IMR-90 (cell line): ENCODE measurements at regions not wholly inside any gene's neighbourhood (a gene's known extent, or its start where the extent isn't known, plus 50 kb on each side); places are given as distances from the start of the nearest gene placed in this dataset.

Source experiments
- ATAC-seq: fragments of 200-7000 bp; cut with Tn5 transposase; 2 replicates; pipeline ENCODE4 v1.9.1; 2020; ENCODE audit warnings: low read depth, mild to moderate bottlenecking, moderate library complexity
- BruUV-seq: library from RNA; stranded (reverse); fragments of 400-500 nt; replicated peaks from 2 replicates; lab custom pipeline; 2021; lab: Mats Ljungman, UMichigan
- CTCF ChIA-PET: fragments of 300-600 bp; formaldehyde crosslinking; extraction: SDS; loops from one replicate; lab custom pipeline; 2021; ENCODE audit warnings: antibody characterized with exemption; lab: Yijun Ruan, JAX
- POLR2A ChIA-PET: fragments of 300-600 bp; sonication (Branson Sonifier 250); formaldehyde crosslinking; loops from one replicate; lab custom pipeline; 2022; ENCODE audit warnings: antibody characterized with exemption; ENCODE audit not compliant: unreplicated experiment; lab: Charles Lee
- DNase-seq: peaks from one replicate; pipeline ENCODE4 v3.0.0; 2013
- H2AFZ ChIP-seq: replicated peaks from 2 replicates; pipeline ENCODE3; 2013; ENCODE audit warnings: low read length, mild to moderate bottlenecking; ENCODE audit not compliant: poor library complexity
- H2AK5ac ChIP-seq: 2 replicates; pipeline ENCODE4 v1.6.1; 2013; ENCODE audit warnings: low read depth, low read length, inconsistent platforms
- H2AK9ac ChIP-seq: replicated peaks from 2 replicates; pipeline ENCODE3; 2013; ENCODE audit warnings: mild to moderate bottlenecking, low read depth, low read length, moderate library complexity; ENCODE audit not compliant: poor library complexity
- H2BK120ac ChIP-seq: 2 replicates; pipeline ENCODE4 v1.6.1; 2013; ENCODE audit warnings: low read depth, low read length, inconsistent platforms
- H2BK15ac ChIP-seq: 3 replicates; pipeline ENCODE4 v1.6.1; 2013; ENCODE audit warnings: low read depth, low read length, inconsistent platforms
- H2BK20ac ChIP-seq: 2 replicates; pipeline ENCODE4 v1.6.1; 2013; ENCODE audit warnings: low read depth, mild to moderate bottlenecking, inconsistent platforms, low read length, moderate library complexity
- H2BK5ac ChIP-seq: 2 replicates; pipeline ENCODE4 v1.6.1; 2013; ENCODE audit warnings: mild to moderate bottlenecking, low read depth, low read length, inconsistent platforms; ENCODE audit not compliant: poor library complexity, severe bottlenecking
- H3K14ac ChIP-seq: replicated peaks from 2 replicates; pipeline ENCODE4 v1.6.1; 2013; ENCODE audit warnings: low read depth, low read length, inconsistent platforms
- H3K18ac ChIP-seq: 2 replicates; pipeline ENCODE4 v1.6.1; 2013; ENCODE audit warnings: low read depth, low read length, control low read depth
- H3K23ac ChIP-seq: 2 replicates; pipeline ENCODE4 v1.6.1; 2013; ENCODE audit warnings: low read depth, low read length, inconsistent platforms
- H3K27ac ChIP-seq: 2 replicates; pipeline ENCODE4 v1.5.1; 2013; ENCODE audit warnings: mild to moderate bottlenecking, control low read depth, low read length; ENCODE audit not compliant: insufficient read depth
- H3K27me3 ChIP-seq: 2 replicates; pipeline ENCODE4 v1.6.1; 2013; ENCODE audit warnings: low read length; ENCODE audit not compliant: control insufficient read depth, insufficient read depth
- H3K36me3 ChIP-seq: 2 replicates; pipeline ENCODE4 v1.6.1; 2013; ENCODE audit warnings: low read length, mixed read lengths; ENCODE audit not compliant: control insufficient read depth, insufficient read depth
- H3K4ac ChIP-seq: 2 replicates; pipeline ENCODE4 v1.6.1; 2013; ENCODE audit warnings: low read depth, low read length, inconsistent platforms
- H3K4me1 ChIP-seq: 2 replicates; pipeline ENCODE4 v1.6.1; 2013; ENCODE audit warnings: low read length, mixed read lengths; ENCODE audit not compliant: control insufficient read depth, insufficient read depth
- H3K4me2 ChIP-seq: 2 replicates; pipeline ENCODE4 v1.6.1; 2013; ENCODE audit warnings: low read depth, mild to moderate bottlenecking, control low read depth, low read length, moderate library complexity
- H3K4me3 ChIP-seq: 2 replicates; pipeline ENCODE4 v1.5.1; 2013; ENCODE audit warnings: low read depth, mild to moderate bottlenecking, control low read depth, low read length, moderate library complexity; ENCODE audit not compliant: insufficient read depth
- H3K56ac ChIP-seq: 2 replicates; pipeline ENCODE4 v1.6.1; 2013; ENCODE audit warnings: low read length, inconsistent platforms; ENCODE audit not compliant: insufficient read depth; ENCODE audit errors: extremely low read depth
- H3K79me1 ChIP-seq, 2 experiments: 2 replicates each; pipeline ENCODE4 v1.6.1; 2013; ENCODE audit warnings: low read length in 2 of 2, inconsistent platforms in 1 of 2, low read depth in 1 of 2
- H3K9ac ChIP-seq: 2 replicates; pipeline ENCODE4 v1.6.1; 2013; ENCODE audit warnings: low read depth, low read length, control low read depth
- H3K9me1 ChIP-seq: 2 replicates; pipeline ENCODE4 v1.6.1; 2013; ENCODE audit warnings: low read length, inconsistent platforms; ENCODE audit not compliant: insufficient read depth
- H3K9me3 ChIP-seq: 2 replicates; pipeline ENCODE4 v1.6.1; 2013; ENCODE audit warnings: low read length; ENCODE audit not compliant: control insufficient read depth, insufficient read depth
- H4K20me1 ChIP-seq: 2 replicates; pipeline ENCODE4 v1.6.1; 2013; ENCODE audit warnings: low read length, inconsistent platforms; ENCODE audit not compliant: insufficient read depth
- H4K5ac ChIP-seq: 2 replicates; pipeline ENCODE4 v1.6.1; 2013; ENCODE audit warnings: mild to moderate bottlenecking, low read depth, low read length, control low read depth
- H4K8ac ChIP-seq, 2 experiments: 2 replicates each; pipeline ENCODE4 v1.6.1; 2013; ENCODE audit warnings: low read depth in 2 of 2, low read length in 2 of 2, control low read depth in 1 of 2, inconsistent platforms in 1 of 2
- H4K91ac ChIP-seq: 2 replicates; pipeline ENCODE4 v1.6.1; 2013; ENCODE audit warnings: low read depth, low read length, inconsistent platforms; ENCODE audit not compliant: insufficient read depth
- BHLHE40 ChIP-seq: fragments of 150-350 bp; IDR thresholded peaks from 2 replicates; pipeline ENCODE4 v1.6.1; 2016; ENCODE audit warnings: mild to moderate bottlenecking, low read depth, low read length
- CEBPB ChIP-seq: IDR thresholded peaks from 2 replicates; pipeline ENCODE4 v1.6.1; 2012; ENCODE audit warnings: low read depth, low read length, improper control_type of control experiment
- CHD1 ChIP-seq: IDR thresholded peaks from 2 replicates; pipeline ENCODE4 v1.6.1; 2012; ENCODE audit warnings: low read depth, low read length, improper control_type of control experiment
- CTCF ChIP-seq: conservative IDR thresholded peaks from 2 replicates; pipeline ENCODE4 v1.5.1; 2012; ENCODE audit warnings: mild to moderate bottlenecking, low read depth, low read length, improper control_type of control experiment
- ELK1 ChIP-seq: fragments of 150-350 bp; IDR thresholded peaks from 2 replicates; pipeline ENCODE4 v1.6.1; 2016; ENCODE audit warnings: low read depth, mild to moderate bottlenecking, low read length, moderate library complexity, borderline replicate concordance
- FOS ChIP-seq: fragments of 150-350 bp; IDR thresholded peaks from 2 replicates; pipeline ENCODE4 v1.6.1; 2016; ENCODE audit warnings: low read depth, low read length
- MAFK ChIP-seq: IDR thresholded peaks from 2 replicates; pipeline ENCODE4 v1.6.1; 2012; ENCODE audit warnings: low read depth, low read length, improper control_type of control experiment
- MAZ ChIP-seq: IDR thresholded peaks from 2 replicates; pipeline ENCODE4 v1.6.1; 2012; ENCODE audit warnings: low read depth, mild to moderate bottlenecking, low read length, improper control_type of control experiment, moderate library complexity, borderline replicate concordance
- MXI1 ChIP-seq: IDR thresholded peaks from 2 replicates; pipeline ENCODE4 v1.6.1; 2012; ENCODE audit warnings: low read depth, mild to moderate bottlenecking, low read length, moderate library complexity, borderline replicate concordance
- NFE2L2 ChIP-seq: fragments of 150-350 bp; IDR thresholded peaks from 2 replicates; pipeline ENCODE4 v1.6.1; 2016; ENCODE audit warnings: low read depth, mild to moderate bottlenecking, low read length
- POLR2A ChIP-seq: IDR thresholded peaks from 2 replicates; pipeline ENCODE4 v1.6.1; 2012; ENCODE audit warnings: mild to moderate bottlenecking, low read depth, low read length
- RAD21 ChIP-seq: IDR thresholded peaks from 2 replicates; pipeline ENCODE4 v1.6.1; 2012; ENCODE audit warnings: low read length, improper control_type of control experiment
- RCOR1 ChIP-seq: IDR thresholded peaks from 2 replicates; pipeline ENCODE4 v1.6.1; 2012; ENCODE audit warnings: mild to moderate bottlenecking, low read length, improper control_type of control experiment; ENCODE audit not compliant: insufficient replicate concordance
- RFX5 ChIP-seq: IDR thresholded peaks from 2 replicates; pipeline ENCODE4 v1.8.0; 2012; ENCODE audit warnings: low read depth, mild to moderate bottlenecking, low read length, moderate library complexity
- SMC3 ChIP-seq: fragments of 150-350 bp; IDR thresholded peaks from 2 replicates; pipeline ENCODE4 v1.6.1; 2016; ENCODE audit warnings: low read depth, mild to moderate bottlenecking, antibody characterized with exemption, low read length, moderate library complexity
- WGBS, 2 experiments: methylation state at CpG; one replicate each; pipeline versions ENCODE4 v1.1.5 to v1.1.7; 2013; ENCODE audit warnings: missing lambda C conversion rate in 2 of 2; ENCODE audit not compliant: insufficient read length in 1 of 2; ENCODE audit errors: extremely low coverage in 2 of 2; 5-methylcytosine and 5-hydroxymethylcytosine counted together
- dilution Hi-C: fragments of 300-500 bp; cut with HindIII; formaldehyde crosslinking; loops from one replicate; pipeline ENCODE4 v1.14.3; 2018; ENCODE audit warnings: low sequenced_read_pairs; ENCODE audit not compliant: unreplicated experiment
- in situ Hi-C: fragments of 300-500 bp; cut with MboI; formaldehyde crosslinking; loops from 3 replicates; pipeline ENCODE4 v1.14.3; 2019; ENCODE audit warnings: low sequenced_read_pairs, inconsistent platforms, mixed read lengths
- intact Hi-C: fragments of 100-400 bp; cut with micrococcal nuclease; formaldehyde crosslinking; loops from 2 replicates; pipeline ENCODE4 v1.10.0; 2022
- TF ChIP-seq, protein P1 (sequence below): fragments of 150-350 bp; IDR thresholded peaks from 2 replicates; pipeline ENCODE4 v1.6.1; 2017; ENCODE audit warnings: mild to moderate bottlenecking, antibody characterized with exemption, low read length, low read depth

DNA sequence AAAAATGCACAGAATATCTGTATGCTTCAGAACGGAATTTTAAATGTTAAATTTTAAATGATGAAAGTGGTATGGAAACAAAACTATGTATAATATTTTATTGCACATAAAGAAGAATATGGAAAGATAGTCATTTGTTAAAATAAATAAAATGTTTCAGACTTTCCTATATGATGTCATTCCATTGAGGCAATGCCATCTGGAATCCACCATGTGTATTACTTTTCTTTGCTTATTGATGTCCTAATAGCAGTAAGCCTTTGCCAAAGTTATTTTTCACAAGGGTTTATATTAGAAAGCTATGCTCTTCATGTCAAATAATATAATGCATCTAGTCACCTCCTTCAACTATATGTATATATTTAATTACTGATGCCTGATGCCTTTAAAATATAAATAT lies 601.6 kb upstream of the PKDCC start:
- Histone ChIP-seq H2BK15ac (no peak overlapping the region), H3K9me1 (no peaks in the 10 kb centered on the region), H3K56ac (no peak overlapping the region), H3K23ac (no peak overlapping the region), H3K4me1 (no peaks in the 10 kb centered on the region), H3K27ac (no peak overlapping the region), H3K9ac (no peak overlapping the region), H2BK120ac (no peak overlapping the region), H3K36me3 (no peaks in the 10 kb centered on the region), H3K9me3 (0 out of 2 replicates have a peak, but pooled peaks cover 2% of the 10 kb centered on the region), H3K18ac (no peak overlapping the region), H4K20me1 (no peaks in the 10 kb centered on the region), H3K4me2 (no peak overlapping the region), H4K8ac (no peak overlapping the region), H2AK9ac (no peak overlapping the region), H4K5ac (no peak overlapping the region), H2BK20ac (no peak overlapping the region), H3K79me1 (no peaks in the 10 kb centered on the region), H3K4ac (no peak overlapping the region), H2BK5ac (no peak overlapping the region), H3K4me3 (no peak overlapping the region), H3K27me3 (no peaks in the 10 kb centered on the region), H2AFZ (no peak overlapping the region), H4K91ac (no peak overlapping the region), H3K14ac (no peak overlapping the region), H2AK5ac (no peak overlapping the region)
- intact Hi-C loops (no loop called here), dilution Hi-C loops (no loop called here), in situ Hi-C loops (no loop called here)
- ChIA-PET CTCF (no interaction called here), POLR2A (no interaction called here)
- BruUV-seq: no TSS peak
- no peak for ATAC-seq
- TF ChIP-seq ELK1 (no peak), MAFK (no peak), RFX5 (no peak), CEBPB (no peak), CTCF (no peak), SMC3 (no peak), MXI1 (no peak), FOS (no peak), NFE2L2 (no peak), CHD1 (no peak), RAD21 (no peak), RCOR1 (no peak), BHLHE40 (no peak), POLR2A (no peak), MAZ (no peak)
- TF ChIP-seq, protein P1, sequence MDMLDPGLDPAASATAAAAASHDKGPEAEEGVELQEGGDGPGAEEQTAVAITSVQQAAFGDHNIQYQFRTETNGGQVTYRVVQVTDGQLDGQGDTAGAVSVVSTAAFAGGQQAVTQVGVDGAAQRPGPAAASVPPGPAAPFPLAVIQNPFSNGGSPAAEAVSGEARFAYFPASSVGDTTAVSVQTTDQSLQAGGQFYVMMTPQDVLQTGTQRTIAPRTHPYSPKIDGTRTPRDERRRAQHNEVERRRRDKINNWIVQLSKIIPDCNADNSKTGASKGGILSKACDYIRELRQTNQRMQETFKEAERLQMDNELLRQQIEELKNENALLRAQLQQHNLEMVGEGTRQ: no peak
- no CpG with 5 or more reads among the region's 1 CpG for WGBS, 2 experiments
- DNase-seq: no peak
